Panc1 (cell line): ENCODE measurements at regions not wholly inside any gene's neighbourhood (a gene's known extent, or its start where the extent isn't known, plus 50 kb on each side); places are given as distances from the start of the nearest gene placed in this dataset.

ENCODE experiments used
- ATAC-seq: fragments of 200-7000 bp; cut with Tn5 transposase; 2 replicates; pipeline ENCODE4 v1.9.1; 2020; ENCODE audit warnings: mild to moderate bottlenecking, moderate library complexity
- BruUV-seq: library from RNA; stranded (reverse); fragments of 400-500 nt; replicated peaks from 2 replicates; lab custom pipeline; 2021; lab: Mats Ljungman, UMichigan
- CTCF ChIA-PET: fragments of 300-600 bp; sonication (Branson Sonifier 250); formaldehyde crosslinking; loops from one replicate; lab custom pipeline; 2022; ENCODE audit warnings: antibody characterized with exemption; lab: Charles Lee
- POLR2A ChIA-PET: fragments of 300-600 bp; sonication (Branson Sonifier 250); formaldehyde crosslinking; loops from one replicate; lab custom pipeline; 2022; ENCODE audit warnings: antibody characterized with exemption; lab: Charles Lee
- DNase-seq: peaks from one replicate; pipeline ENCODE4 v3.0.0-alpha.2; 2010; ENCODE audit warnings: low read depth, low spot score
- H3K27ac ChIP-seq: 2 replicates; pipeline ENCODE4 v1.5.1; 2011; ENCODE audit warnings: mild to moderate bottlenecking, low read length, inconsistent platforms
- H3K27me3 ChIP-seq: fragments of 200-500 bp; sonication (Bioruptor generic); 2 replicates; pipeline ENCODE4 v1.6.0; 2014; ENCODE audit warnings: low read length, inconsistent platforms; ENCODE audit not compliant: control insufficient read depth, insufficient read depth
- H3K36me3 ChIP-seq: fragments of 200-500 bp; sonication (Bioruptor generic); 2 replicates; pipeline ENCODE4 v1.5.1; 2014; ENCODE audit warnings: inconsistent platforms, mild to moderate bottlenecking, low read length, moderate library complexity; ENCODE audit not compliant: control insufficient read depth, insufficient read depth
- H3K4me1 ChIP-seq: 2 replicates; pipeline ENCODE4 v1.5.1; 2011; ENCODE audit warnings: inconsistent platforms, mild to moderate bottlenecking, low read length, moderate library complexity; ENCODE audit not compliant: control insufficient read depth, insufficient read depth
- H3K4me3 ChIP-seq, 2 experiments: 2 replicates each; pipeline ENCODE4 v1.5.1; 2011 to 2012; ENCODE audit warnings: low read depth in 2 of 2, low read length in 2 of 2, mild to moderate bottlenecking in 2 of 2, inconsistent platforms in 1 of 2, moderate library complexity in 1 of 2
- H3K9me3 ChIP-seq: fragments of 200-500 bp; sonication (Bioruptor generic); 2 replicates; pipeline ENCODE4 v1.5.1; 2014; ENCODE audit warnings: low read depth, mild to moderate bottlenecking, inconsistent platforms, low read length, moderate library complexity; ENCODE audit not compliant: control insufficient read depth, insufficient read depth
- POLR2AphosphoS5 ChIP-seq: IDR thresholded peaks from 2 replicates; pipeline ENCODE4 v1.6.1; 2012; ENCODE audit warnings: mild to moderate bottlenecking, low read depth, low read length, moderate library complexity
- REST ChIP-seq, 2 experiments: IDR thresholded peaks; 2 replicates each; pipeline ENCODE4 v1.6.1; 2011 to 2012; ENCODE audit warnings: low read depth in 2 of 2, control low read depth in 1 of 2, low read length in 1 of 2, mild to moderate bottlenecking in 1 of 2, moderate library complexity in 1 of 2; ENCODE audit not compliant: insufficient read depth in 1 of 2
- SIN3A ChIP-seq: IDR thresholded peaks from 2 replicates; pipeline ENCODE4 v1.6.1; 2012; ENCODE audit warnings: low read depth, mild to moderate bottlenecking, low read length, moderate library complexity, borderline replicate concordance; ENCODE audit not compliant: insufficient read depth
- TCF7L2 ChIP-seq: IDR thresholded peaks from 2 replicates; pipeline ENCODE4 v1.6.1; 2011; ENCODE audit warnings: mild to moderate bottlenecking, low read depth, low read length, inconsistent platforms
- in situ Hi-C: cut with HindIII; loops from 2 replicates; pipeline ENCODE4 v1.10.0; 2016; ENCODE audit warnings: low sequenced_read_pairs, low pct_unique_long_range_greater_than_20kb
- intact Hi-C: fragments of 100-400 bp; cut with micrococcal nuclease; formaldehyde crosslinking; loops from one replicate; pipeline ENCODE4 v1.10.0; 2022; ENCODE audit not compliant: unreplicated experiment
- TF ChIP-seq, protein P1 (sequence below): fragments of 450-650 bp; IDR thresholded peaks from 2 replicates; pipeline ENCODE4 v1.5.1; 2017; ENCODE audit warnings: mild to moderate bottlenecking

GRCh38 chr4:126794363-126794762 is 838.4 kb upstream of the INTU start:
- POLR2A ChIA-PET = no interaction called here
- Histone ChIP-seq H3K9me3 (no peaks in the 10 kb centered on the region), H3K4me3 (no peak overlapping the region), H3K4me1 (no peaks in the 10 kb centered on the region), H3K27ac (no peak overlapping the region), H3K27me3 (no peaks in the 10 kb centered on the region), H3K36me3 (no peaks in the 10 kb centered on the region)
- no peak for TF ChIP-seq REST (IDR thresholded peaks at IDR 0.05; ENCODE audit: insufficient read depth in 1 of 2, low read depth in 2 of 2, low read length in 1 of 2)
- TF ChIP-seq SIN3A = no peak
- no peak for TF ChIP-seq TCF7L2
- TF ChIP-seq, protein P1, sequence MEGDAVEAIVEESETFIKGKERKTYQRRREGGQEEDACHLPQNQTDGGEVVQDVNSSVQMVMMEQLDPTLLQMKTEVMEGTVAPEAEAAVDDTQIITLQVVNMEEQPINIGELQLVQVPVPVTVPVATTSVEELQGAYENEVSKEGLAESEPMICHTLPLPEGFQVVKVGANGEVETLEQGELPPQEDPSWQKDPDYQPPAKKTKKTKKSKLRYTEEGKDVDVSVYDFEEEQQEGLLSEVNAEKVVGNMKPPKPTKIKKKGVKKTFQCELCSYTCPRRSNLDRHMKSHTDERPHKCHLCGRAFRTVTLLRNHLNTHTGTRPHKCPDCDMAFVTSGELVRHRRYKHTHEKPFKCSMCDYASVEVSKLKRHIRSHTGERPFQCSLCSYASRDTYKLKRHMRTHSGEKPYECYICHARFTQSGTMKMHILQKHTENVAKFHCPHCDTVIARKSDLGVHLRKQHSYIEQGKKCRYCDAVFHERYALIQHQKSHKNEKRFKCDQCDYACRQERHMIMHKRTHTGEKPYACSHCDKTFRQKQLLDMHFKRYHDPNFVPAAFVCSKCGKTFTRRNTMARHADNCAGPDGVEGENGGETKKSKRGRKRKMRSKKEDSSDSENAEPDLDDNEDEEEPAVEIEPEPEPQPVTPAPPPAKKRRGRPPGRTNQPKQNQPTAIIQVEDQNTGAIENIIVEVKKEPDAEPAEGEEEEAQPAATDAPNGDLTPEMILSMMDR = no peak
- TF ChIP-seq POLR2AphosphoS5 = no peak
- CTCF ChIA-PET = no interaction called here
- ATAC-seq (no peak), DNase-seq (no peak)
- no TSS peak for BruUV-seq
- in situ Hi-C loops = no loop called here
- intact Hi-C loops = no loop called here

DNA sequence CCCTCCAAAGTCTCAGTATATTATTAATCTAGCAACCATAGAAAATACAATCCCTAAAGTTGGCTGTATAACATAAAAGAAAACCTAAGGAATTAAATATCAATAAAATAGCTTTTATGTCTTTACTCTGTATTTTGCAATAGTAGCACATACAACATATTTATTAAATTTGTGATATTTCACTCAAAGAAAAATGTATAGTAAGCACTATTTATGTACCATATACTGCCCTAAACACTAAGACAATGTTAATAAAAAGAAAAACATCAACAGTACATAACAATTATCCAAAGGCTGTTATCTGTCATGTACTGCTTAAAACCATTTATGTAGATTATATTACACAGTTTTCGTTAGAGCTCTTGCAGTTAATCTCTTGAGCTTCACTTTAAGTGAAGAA is 834.5 kb upstream of the INTU start:
- ATAC-seq = no peak
- no peaks in the 10 kb centered on the region for H3K9me3 ChIP-seq
- H3K36me3 ChIP-seq = no peaks in the 10 kb centered on the region
- no peak overlapping the region for H3K27ac ChIP-seq
- CTCF ChIA-PET = no interaction called here
- no peaks in the 10 kb centered on the region for H3K4me1 ChIP-seq
- in situ Hi-C loops = no loop called here
- POLR2A ChIA-PET = no interaction called here
- no peak overlapping the region for H3K4me3 ChIP-seq
- intact Hi-C loops = no loop called here
- TF ChIP-seq, protein P1 = no peak
- TF ChIP-seq POLR2AphosphoS5 = no peak
- TF ChIP-seq SIN3A = no peak
- TF ChIP-seq TCF7L2 = no peak
- no peak for TF ChIP-seq REST (IDR thresholded peaks at IDR 0.05; ENCODE audit: insufficient read depth in 1 of 2, low read depth in 2 of 2, low read length in 1 of 2)
- BruUV-seq = no TSS peak
- no peak for DNase-seq
- H3K27me3 ChIP-seq = no peaks in the 10 kb centered on the region
